Adrenal gland (tissue), 5 donors: ENCODE measurements at regions not wholly inside any gene's neighbourhood (a gene's known extent, or its start where the extent isn't known, plus 50 kb on each side); places are given as distances from the start of the nearest gene placed in this dataset.

Source experiments
- POLR2A ChIP-seq, 2 donors: fragments of 450-650 bp; IDR thresholded peaks; one replicate each; pipeline ENCODE4 v1.6.1; 2017; ENCODE audit warnings: antibody characterized with exemption in 2 of 2, mild to moderate bottlenecking in 2 of 2, moderate library complexity in 1 of 2
- TF ChIP-seq, protein P1 (sequence below), 6 experiments: fragments of 450-650 bp in 4 of 6; fragments of 200-600 bp in 2 of 6; sonication (generic) in 1 of 6; IDR thresholded peaks; 1 replicate in 5 of 6; 2 replicates in 1 of 6; pipeline versions ENCODE4 v1.5.1 to v1.8.0; 2016 to 2021; ENCODE audit warnings: antibody characterized with exemption in 6 of 6, mild to moderate bottlenecking in 2 of 6, moderate library complexity in 1 of 6
- donor health status: DM: no; HTN: no; CAD: no.

DNA sequence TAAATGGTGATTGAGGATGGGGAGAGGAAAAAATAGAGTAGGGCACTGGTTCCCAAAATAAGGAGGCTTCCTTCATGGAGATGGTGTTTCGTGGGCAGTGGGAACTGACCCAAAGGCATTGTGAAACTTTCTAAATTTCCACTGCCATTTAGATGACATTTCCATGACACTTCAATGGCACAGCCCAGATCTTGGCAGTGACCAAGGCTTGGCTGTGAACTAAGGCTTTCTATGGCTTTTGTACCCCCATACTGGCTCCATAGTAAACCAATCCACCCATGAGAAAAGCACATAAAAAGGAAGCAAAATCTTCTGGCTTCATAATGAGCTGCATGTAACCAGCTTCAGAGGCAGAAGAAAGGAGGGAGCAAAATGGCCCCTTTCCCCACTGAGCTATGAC is 321.0 kb upstream of the TLE4 start:
- TF ChIP-seq, protein P1, sequence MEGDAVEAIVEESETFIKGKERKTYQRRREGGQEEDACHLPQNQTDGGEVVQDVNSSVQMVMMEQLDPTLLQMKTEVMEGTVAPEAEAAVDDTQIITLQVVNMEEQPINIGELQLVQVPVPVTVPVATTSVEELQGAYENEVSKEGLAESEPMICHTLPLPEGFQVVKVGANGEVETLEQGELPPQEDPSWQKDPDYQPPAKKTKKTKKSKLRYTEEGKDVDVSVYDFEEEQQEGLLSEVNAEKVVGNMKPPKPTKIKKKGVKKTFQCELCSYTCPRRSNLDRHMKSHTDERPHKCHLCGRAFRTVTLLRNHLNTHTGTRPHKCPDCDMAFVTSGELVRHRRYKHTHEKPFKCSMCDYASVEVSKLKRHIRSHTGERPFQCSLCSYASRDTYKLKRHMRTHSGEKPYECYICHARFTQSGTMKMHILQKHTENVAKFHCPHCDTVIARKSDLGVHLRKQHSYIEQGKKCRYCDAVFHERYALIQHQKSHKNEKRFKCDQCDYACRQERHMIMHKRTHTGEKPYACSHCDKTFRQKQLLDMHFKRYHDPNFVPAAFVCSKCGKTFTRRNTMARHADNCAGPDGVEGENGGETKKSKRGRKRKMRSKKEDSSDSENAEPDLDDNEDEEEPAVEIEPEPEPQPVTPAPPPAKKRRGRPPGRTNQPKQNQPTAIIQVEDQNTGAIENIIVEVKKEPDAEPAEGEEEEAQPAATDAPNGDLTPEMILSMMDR (IDR thresholded peaks at IDR 0.05), result no peak
- no peak for TF ChIP-seq POLR2A (IDR thresholded peaks at IDR 0.05)
